ENCODE measurements at regions not wholly inside any gene's neighbourhood (a gene's known extent, or its start where the extent isn't known, plus 50 kb on each side); places are given as distances from the start of the nearest gene placed in this dataset.

GRCh38 chr2:225911019-225911418 lies 511.5 kb downstream of the NYAP2 start:
- Histone ChIP-seq H2AFZ (no peak overlapping the region), H3K27me3 (no peaks in the 10 kb centered on the region), H3K79me2 (no peaks in the 10 kb centered on the region), H3K36me3 (replicated peaks; ENCODE audit: insufficient read depth, low read depth) (no peaks in the 10 kb centered on the region), H4K20me1 (ENCODE audit: insufficient read depth, poor library complexity, severe bottlenecking) (no peaks in the 10 kb centered on the region), H3K4me2 (no peak overlapping the region), H3K27ac (no peak overlapping the region), H3K4me3 (no peak overlapping the region), H3K9me2 (replicated peaks; ENCODE audit: insufficient read depth) (no peaks in the 10 kb centered on the region), H3K4me1 (ENCODE audit: insufficient read depth) (no peaks in the 10 kb centered on the region), H3K9me3 (ENCODE audit: low read depth) (no peaks in the 10 kb centered on the region)
- no peak for DNase-seq (ENCODE audit: low spot score)
- TF ChIP-seq CTCF (IDR thresholded peaks at IDR 0.05; ENCODE audit: poor library complexity) (no peak), EZH2 (IDR thresholded peaks at IDR 0.05; ENCODE audit: borderline replicate concordance) (no peak), EZH2phosphoT487 (IDR thresholded peaks at IDR 0.05; ENCODE audit: low read depth, severe bottlenecking, unreplicated experiment) (no peak)
- WGBS (ENCODE audit: low lambda C conversion rate, missing lambda C conversion rate), result 96% methylated on average over 6 of the region's 6 CpGs

DNA sequence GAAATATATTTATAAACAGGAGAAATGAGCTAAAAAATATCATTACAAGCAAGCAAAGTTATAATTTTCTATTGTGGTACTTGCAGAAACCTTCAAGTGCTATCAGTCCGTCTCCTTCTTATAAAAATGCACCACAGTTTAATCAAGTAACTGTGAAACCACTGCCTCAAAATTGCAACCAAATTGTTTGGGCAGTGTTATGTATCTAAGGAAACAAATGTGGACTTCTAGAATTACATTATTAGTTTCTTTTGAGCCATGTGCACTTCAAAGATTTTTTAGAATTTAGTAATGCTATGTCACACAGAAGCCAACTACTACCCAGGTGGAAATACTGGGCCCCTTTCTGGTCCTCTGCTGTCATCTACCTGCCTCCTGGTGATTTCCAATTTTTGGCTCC lies 495.6 kb downstream of the NYAP2 start:
- no peaks in the 10 kb centered on the region for H3K9me3 ChIP-seq (ENCODE audit: low read depth)
- H3K36me3 ChIP-seq (replicated peaks; ENCODE audit: insufficient read depth, low read depth), result no peaks in the 10 kb centered on the region
- no peak for DNase-seq (ENCODE audit: low spot score)
- H3K4me3 ChIP-seq, result no peak overlapping the region
- H3K27me3 ChIP-seq, result no peaks in the 10 kb centered on the region
- no peak overlapping the region for H3K27ac ChIP-seq
- WGBS (ENCODE audit: low lambda C conversion rate, missing lambda C conversion rate), result 93% methylated on average over 1 of the region's 1 CpG
- H3K4me1 ChIP-seq (ENCODE audit: insufficient read depth), result no peaks in the 10 kb centered on the region
- H3K79me2 ChIP-seq, result no peaks in the 10 kb centered on the region
- no peaks in the 10 kb centered on the region for H4K20me1 ChIP-seq (ENCODE audit: insufficient read depth, poor library complexity, severe bottlenecking)
- no peaks in the 10 kb centered on the region for H3K9me2 ChIP-seq (replicated peaks; ENCODE audit: insufficient read depth)
- no peak overlapping the region for H3K4me2 ChIP-seq
- no peak for TF ChIP-seq EZH2 (IDR thresholded peaks at IDR 0.05; ENCODE audit: borderline replicate concordance)
- no peak overlapping the region for H2AFZ ChIP-seq

DNA sequence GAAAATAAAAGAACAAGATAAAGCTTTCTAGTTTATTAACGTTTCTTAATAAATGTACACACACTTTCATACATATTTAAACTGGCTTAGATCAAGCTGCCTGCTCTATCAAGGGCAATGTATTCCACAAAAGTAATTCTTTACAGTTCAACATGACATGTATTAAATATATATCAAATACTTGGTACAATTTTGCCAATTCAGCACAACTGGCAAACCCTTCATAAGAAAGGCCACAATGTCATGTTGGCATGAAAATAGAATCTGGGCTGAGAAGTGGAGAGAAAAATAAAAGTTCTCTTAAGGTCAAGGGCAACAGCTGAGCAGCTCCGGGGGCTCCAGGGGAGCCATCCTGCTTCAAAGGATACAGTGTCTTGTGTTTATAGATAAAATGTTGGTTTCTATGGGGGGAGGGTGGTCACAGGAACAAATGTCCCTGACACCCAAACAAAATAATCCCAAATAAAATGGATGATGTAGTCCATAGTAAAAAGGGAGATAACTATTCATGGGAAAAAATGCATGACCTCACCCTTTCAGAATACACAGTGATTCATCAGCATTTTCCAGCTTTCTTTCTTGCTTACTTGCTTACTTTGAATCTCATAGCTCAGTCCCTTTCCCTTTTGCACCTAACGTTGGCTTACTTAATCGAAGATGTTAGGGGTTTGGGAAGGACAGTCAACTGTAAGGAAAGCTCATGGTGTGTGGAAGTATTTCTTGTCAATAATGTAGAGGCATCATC lies 494.9 kb downstream of the NYAP2 start:
- Histone ChIP-seq H3K4me2 (no peak overlapping the region), H3K79me2 (no peaks in the 10 kb centered on the region), H3K36me3 (replicated peaks; ENCODE audit: insufficient read depth, low read depth) (no peaks in the 10 kb centered on the region), H3K27ac (no peak overlapping the region), H3K27me3 (no peaks in the 10 kb centered on the region), H2AFZ (no peak overlapping the region), H3K9me2 (replicated peaks; ENCODE audit: insufficient read depth) (no peaks in the 10 kb centered on the region), H4K20me1 (ENCODE audit: insufficient read depth, poor library complexity, severe bottlenecking) (no peaks in the 10 kb centered on the region), H3K9me3 (ENCODE audit: low read depth) (no peaks in the 10 kb centered on the region), H3K4me3 (no peak overlapping the region), H3K4me1 (ENCODE audit: insufficient read depth) (no peaks in the 10 kb centered on the region)
- peak; percentile 34 for DNase-seq (ENCODE audit: low spot score)
- WGBS (ENCODE audit: low lambda C conversion rate, missing lambda C conversion rate), result 54% methylated on average over 4 of the region's 4 CpGs
- no peak for TF ChIP-seq EZH2phosphoT487 (IDR thresholded peaks at IDR 0.05; ENCODE audit: low read depth, severe bottlenecking, unreplicated experiment)
- TF ChIP-seq EZH2 (IDR thresholded peaks at IDR 0.05; ENCODE audit: borderline replicate concordance), result no peak
- no peak for TF ChIP-seq CTCF (IDR thresholded peaks at IDR 0.05; ENCODE audit: poor library complexity)

- H4K20me1 ChIP-seq (ENCODE audit: insufficient read depth, poor library complexity, severe bottlenecking), result no peaks in the 10 kb centered on the region
- TF ChIP-seq EZH2 (IDR thresholded peaks at IDR 0.05; ENCODE audit: borderline replicate concordance), result no peak
- no peak for TF ChIP-seq EZH2phosphoT487 (IDR thresholded peaks at IDR 0.05; ENCODE audit: low read depth, severe bottlenecking, unreplicated experiment)
Measured at GRCh38 chr2:225893151-225893550, 493.6 kb downstream of the NYAP2 start.

More at GRCh38 chr2:225893151-225893550, 493.6 kb downstream of the NYAP2 start:
- H3K9me2 ChIP-seq (replicated peaks; ENCODE audit: insufficient read depth), result no peaks in the 10 kb centered on the region
- no peaks in the 10 kb centered on the region for H3K27me3 ChIP-seq
- no peaks in the 10 kb centered on the region for H3K9me3 ChIP-seq (ENCODE audit: low read depth)
- H2AFZ ChIP-seq, result no peak overlapping the region
- H3K4me3 ChIP-seq, result no peak overlapping the region
- no peak overlapping the region for H3K27ac ChIP-seq
- H3K79me2 ChIP-seq, result no peaks in the 10 kb centered on the region
- no peaks in the 10 kb centered on the region for H3K4me1 ChIP-seq (ENCODE audit: insufficient read depth)
- no peak overlapping the region for H3K4me2 ChIP-seq
- H3K36me3 ChIP-seq (replicated peaks; ENCODE audit: insufficient read depth, low read depth), result no peaks in the 10 kb centered on the region
- DNase-seq (ENCODE audit: low spot score), result no peak

All from hepatocyte (in vitro differentiated cells).